GM18951 (cell line): ENCODE measurements at regions not wholly inside any gene's neighbourhood (a gene's known extent, or its start where the extent isn't known, plus 50 kb on each side); places are given as distances from the start of the nearest gene placed in this dataset.
"Not testable (repeated sequence)": the region's sequence is repeated elsewhere in the genome, so short reads cannot be mapped to it uniquely, and the experiment has no call there.

ENCODE experiments used
- POLR2A ChIP-seq: IDR thresholded peaks from 4 replicates; pipeline ENCODE4 v1.6.1; 2011; ENCODE audit warnings: mild to moderate bottlenecking; ENCODE audit not compliant: insufficient read length, insufficient read depth; ENCODE audit errors: extremely low read depth
- in situ Hi-C: fragments of 300-500 bp; cut with MboI; formaldehyde crosslinking; loops from one replicate; pipeline ENCODE4 v1.12.0; 2022; ENCODE audit warnings: low sequenced_read_pairs, mixed read lengths, inconsistent platforms; ENCODE audit not compliant: unreplicated experiment

DNA sequence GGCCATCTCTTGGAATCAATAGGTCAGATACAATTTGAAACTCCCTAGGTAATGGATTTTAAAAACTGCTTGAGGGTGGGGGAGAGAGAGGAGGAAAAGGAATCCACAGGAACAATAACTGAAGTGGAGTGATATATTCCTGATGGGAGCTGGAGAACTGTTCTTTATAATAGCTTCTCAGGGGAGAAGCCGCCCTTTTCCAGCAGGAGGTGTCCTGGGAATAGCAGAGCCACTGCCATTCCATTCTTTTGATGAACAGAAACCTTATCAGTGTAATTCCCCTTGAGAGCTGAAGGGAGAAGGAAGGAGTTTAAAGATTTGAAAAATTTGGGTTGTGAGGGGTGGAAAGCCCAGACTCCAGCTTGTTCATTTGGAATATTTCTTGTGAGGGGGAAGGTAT is 504.9 kb upstream of the DPH6 start:
- in situ Hi-C loops: no loop called here
- TF ChIP-seq POLR2A: no peak

- in situ Hi-C loops: not testable (repeated sequence)
Measured at GRCh38 chr15:36052641-36053040, 506.7 kb upstream of the DPH6 start.

GRCh38 chr15:36053746-36054145 is 507.8 kb upstream of the DPH6 start:
- in situ Hi-C loops: no loop called here

GRCh38 chr15:36059596-36059995 is 513.6 kb upstream of the DPH6 start:
- in situ Hi-C loops: no loop called here

More at GRCh38 chr15:36053746-36054145, 507.8 kb upstream of the DPH6 start:
- no peak for TF ChIP-seq POLR2A

GRCh38 chr15:36062357-36062756 is 516.4 kb upstream of the DPH6 start:
- in situ Hi-C loops: no loop called here
- no peak for TF ChIP-seq POLR2A

More at GRCh38 chr15:36059596-36059995, 513.6 kb upstream of the DPH6 start:
- TF ChIP-seq POLR2A: no peak

DNA sequence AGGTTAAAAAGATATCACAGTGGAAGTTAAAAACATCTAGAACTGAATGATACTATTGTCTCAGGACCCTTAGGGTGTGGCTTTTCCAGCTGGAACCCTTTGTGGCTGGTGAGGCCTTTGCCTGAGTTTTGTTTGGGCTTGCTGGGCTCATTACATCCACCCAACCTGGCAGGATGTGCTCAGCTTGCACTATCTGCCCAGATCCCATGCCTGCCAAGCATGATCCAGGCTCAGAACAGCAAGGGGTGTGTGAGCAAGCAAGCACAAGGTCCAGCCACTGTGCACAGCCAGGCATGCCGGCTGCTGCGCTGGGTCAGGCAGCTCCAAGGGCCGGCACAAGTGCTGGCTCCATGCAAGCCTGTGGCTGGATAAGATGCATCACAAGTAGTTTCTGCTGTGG is 512.7 kb upstream of the CDIN1 start:
- in situ Hi-C loops: no loop called here

GRCh38 chr15:36067483-36068274 is 511.7 kb upstream of the CDIN1 start:
- no peak for TF ChIP-seq POLR2A
- in situ Hi-C loops: no loop called here

More for the DNA sequence above, 512.7 kb upstream of the CDIN1 start:
- no peak for TF ChIP-seq POLR2A

DNA sequence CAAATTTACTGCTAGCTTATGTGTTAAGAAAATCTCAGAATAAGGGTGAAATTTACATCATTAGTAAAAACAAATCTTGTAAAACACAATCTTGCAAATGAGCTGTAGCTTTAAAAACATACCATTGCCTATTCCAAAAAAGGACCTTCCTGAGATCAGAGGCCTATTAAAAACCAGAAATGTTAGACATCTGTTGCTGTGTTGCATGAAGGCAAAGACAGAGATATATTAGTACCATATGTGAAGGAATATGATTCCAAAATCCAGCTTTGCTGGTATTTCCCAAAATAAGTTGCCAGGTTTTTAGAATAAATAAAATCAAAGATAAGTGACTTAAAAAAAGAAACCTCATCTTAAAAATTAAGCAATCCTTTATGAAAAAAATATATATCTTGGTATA is 504.1 kb upstream of the CDIN1 start:
- TF ChIP-seq POLR2A: no peak
- in situ Hi-C loops: no loop called here

DNA sequence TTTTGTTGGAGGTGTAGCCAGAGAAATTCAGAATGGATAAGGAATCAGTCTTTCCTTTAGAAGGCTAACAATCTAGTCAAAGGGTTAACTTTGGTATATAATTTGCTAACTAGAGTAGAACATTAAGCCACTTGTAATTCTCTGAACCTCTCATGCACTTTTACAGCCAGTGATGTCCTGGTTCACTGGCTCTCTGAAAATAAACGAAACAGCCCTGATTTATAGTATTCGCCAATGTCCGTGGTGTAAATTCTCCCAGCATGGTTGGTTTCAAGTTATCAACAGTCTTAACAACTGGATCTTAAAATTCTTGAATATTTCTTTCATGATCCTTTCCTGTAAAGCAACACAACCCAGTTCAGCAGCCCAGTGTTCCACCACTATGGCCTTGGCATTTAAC is 500.4 kb upstream of the CDIN1 start:
- in situ Hi-C loops: no loop called here
- no peak for TF ChIP-seq POLR2A

DNA sequence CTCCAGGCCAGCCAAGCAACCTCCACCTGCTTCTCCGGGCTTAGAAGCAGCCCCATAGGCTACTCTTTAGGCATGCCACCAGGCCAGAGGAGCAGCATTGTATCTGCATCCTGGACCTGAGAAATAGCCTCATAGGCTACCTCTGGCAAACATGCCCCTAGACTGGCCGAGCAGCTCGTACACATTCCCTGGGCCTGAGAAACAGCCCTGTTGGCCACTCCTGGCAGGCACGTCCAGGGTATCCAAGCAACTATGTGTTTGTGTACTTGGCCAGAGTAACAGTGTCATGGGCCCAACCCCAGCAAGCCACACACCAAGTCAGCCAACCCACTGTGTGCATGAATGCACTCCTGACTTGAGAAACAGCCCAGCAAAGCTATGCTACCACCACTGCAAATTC is 498.7 kb upstream of the CDIN1 start:
- no peak for TF ChIP-seq POLR2A

DNA sequence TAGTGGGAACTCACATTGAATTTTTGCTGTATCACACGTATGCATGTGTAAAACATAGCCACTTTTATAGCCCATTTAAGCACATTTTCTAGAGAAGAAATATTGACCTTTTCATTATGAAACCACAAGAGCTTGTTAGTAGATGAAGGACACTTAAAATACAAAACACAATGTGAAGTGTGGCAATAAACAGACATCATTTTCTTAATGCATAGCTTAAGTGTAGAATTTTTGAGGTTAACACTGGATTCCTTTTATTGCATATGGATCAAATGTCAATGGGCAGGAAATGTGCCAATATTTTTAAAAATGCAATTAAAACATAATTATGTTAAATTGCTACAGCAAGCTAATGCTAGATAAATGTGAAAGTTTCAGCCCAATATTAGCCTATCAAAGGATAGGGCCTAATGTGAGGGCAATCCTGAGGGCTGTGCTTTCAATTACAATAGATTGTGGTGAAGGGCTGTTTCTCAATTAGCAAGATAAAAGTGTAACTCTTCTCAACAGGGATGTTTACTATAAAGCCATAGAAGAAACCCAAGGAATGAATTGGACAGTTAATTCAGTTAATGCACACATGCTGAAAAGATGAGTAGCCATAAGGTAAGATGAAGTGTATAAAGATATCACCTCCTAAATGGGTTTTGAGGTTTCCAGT is 489.0 kb upstream of the CDIN1 start:
- TF ChIP-seq POLR2A: no peak
- in situ Hi-C loops: no loop called here

More for the DNA sequence above, 498.7 kb upstream of the CDIN1 start:
- in situ Hi-C loops: no loop called here

DNA sequence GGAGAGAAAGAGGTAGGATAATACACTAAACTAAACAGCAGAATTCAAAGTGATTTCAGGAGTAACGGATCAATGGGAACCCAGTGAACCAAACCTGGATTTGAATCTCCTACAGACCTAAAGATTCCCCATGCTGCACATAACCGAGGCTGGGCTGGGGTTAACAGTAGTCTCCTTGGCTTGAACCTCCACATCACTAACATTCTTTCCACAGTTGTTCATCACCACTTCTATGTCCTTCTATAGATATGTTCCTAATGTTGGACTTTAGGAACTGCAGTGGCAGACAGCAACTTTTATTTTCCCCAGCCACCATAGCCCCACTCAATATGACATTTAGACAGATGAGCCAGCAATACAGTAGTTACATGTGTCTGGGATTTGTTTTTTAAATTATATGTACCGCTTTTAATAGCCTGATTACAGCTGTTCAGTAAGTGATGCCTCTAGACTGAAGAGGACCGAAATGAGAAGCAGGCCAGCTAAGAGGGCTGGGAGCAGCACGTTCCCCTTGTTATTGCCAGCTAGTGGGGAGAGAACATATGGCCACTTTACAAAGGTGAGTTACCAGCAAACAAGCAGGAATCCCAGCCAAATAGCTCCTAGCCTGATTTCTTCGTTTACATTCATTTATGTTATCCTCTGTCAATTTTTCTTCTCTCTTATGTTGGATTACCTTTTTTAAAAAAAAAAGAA is 472.6 kb upstream of the CDIN1 start:
- in situ Hi-C loops: no loop called here
- no peak for TF ChIP-seq POLR2A

GRCh38 chr15:36108541-36108940 is 470.9 kb upstream of the CDIN1 start:
- in situ Hi-C loops: no loop called here
- TF ChIP-seq POLR2A: no peak

- TF ChIP-seq POLR2A: no peak
- in situ Hi-C loops: no loop called here
Measured at GRCh38 chr15:36109943-36110658, 469.3 kb upstream of the CDIN1 start.

DNA sequence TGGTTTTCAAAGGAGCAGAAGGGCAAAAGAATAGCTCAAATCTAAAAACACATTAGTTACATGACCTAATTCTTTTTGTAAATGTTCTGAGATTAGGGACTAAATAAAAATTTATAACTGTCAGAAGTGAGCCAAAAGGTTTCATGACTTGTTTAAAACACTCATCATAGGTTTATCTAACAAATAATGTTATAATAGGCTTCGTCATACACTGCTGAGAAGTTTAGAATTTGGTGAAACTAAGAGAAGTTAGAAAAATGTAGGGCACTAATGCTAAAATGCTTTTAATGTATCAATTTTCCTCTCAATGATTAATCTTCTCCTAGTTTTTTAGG is 468.8 kb upstream of the CDIN1 start:
- no peak for TF ChIP-seq POLR2A
- in situ Hi-C loops: no loop called here
